ENCODE measurements at regions not wholly inside any gene's neighbourhood (a gene's known extent, or its start where the extent isn't known, plus 50 kb on each side); places are given as distances from the start of the nearest gene placed in this dataset.

DNA sequence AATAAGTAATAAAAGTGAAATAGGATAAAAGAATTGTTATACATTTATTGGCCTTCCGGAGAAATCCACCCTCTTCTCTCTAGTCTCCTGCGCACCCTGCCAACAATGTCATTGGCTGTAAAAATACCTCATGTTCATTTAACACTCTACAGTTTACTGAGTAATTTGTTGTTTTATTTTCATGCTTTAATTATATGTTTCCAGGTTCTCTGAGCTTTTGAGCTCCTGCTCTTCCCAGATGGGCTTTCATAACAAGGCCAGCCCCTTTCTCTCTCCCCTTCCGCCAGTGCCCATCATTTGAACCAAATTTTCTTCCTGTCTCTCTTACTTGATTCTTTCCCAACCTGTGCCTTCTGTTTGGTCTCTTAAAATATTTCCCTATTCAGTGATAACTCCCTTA lies 144.6 kb upstream of the PRSS1 start:
- no peak overlapping the region for H3K4me3 ChIP-seq (ENCODE audit: low read depth, low read length)
- no peak for DNase-seq (ENCODE audit: low read depth)
- TF ChIP-seq, protein P1, sequence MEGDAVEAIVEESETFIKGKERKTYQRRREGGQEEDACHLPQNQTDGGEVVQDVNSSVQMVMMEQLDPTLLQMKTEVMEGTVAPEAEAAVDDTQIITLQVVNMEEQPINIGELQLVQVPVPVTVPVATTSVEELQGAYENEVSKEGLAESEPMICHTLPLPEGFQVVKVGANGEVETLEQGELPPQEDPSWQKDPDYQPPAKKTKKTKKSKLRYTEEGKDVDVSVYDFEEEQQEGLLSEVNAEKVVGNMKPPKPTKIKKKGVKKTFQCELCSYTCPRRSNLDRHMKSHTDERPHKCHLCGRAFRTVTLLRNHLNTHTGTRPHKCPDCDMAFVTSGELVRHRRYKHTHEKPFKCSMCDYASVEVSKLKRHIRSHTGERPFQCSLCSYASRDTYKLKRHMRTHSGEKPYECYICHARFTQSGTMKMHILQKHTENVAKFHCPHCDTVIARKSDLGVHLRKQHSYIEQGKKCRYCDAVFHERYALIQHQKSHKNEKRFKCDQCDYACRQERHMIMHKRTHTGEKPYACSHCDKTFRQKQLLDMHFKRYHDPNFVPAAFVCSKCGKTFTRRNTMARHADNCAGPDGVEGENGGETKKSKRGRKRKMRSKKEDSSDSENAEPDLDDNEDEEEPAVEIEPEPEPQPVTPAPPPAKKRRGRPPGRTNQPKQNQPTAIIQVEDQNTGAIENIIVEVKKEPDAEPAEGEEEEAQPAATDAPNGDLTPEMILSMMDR (IDR thresholded peaks at IDR 0.05; ENCODE audit: control insufficient read depth, extremely low read depth, insufficient read depth) = no peak

DNA sequence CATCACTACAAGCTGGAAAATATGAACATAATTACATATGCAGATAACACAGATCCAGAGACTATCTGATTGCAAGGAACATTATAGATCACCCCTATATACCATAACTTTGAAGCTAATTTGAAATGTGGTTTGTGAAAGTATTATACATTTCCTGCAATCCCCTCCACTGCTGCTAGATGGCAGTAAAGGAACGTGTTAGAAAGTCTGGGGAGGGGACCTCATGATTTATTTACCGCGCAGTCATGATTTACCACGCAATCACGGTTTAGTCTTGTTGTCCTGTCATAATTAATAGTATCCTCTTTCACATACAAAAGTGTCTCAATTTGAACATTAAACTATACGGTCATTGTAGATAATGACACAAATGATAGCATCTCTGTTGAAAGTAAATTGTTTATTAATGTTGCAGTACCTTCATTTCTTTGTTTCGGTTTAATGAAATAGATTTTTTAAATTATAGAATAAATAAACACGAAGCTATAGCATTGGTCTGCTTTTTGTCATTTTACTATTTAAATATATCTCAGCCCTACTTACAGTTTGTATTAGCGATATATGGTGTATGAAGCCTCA lies 145.3 kb upstream of the PRSS1 start:
- TF ChIP-seq, protein P1 (IDR thresholded peaks at IDR 0.05; ENCODE audit: control insufficient read depth, extremely low read depth, insufficient read depth) = peak; percentile 91
- no peak overlapping the region for H3K4me3 ChIP-seq (ENCODE audit: low read depth, low read length)
- DNase-seq (ENCODE audit: low read depth) = peak; percentile 27

DNA sequence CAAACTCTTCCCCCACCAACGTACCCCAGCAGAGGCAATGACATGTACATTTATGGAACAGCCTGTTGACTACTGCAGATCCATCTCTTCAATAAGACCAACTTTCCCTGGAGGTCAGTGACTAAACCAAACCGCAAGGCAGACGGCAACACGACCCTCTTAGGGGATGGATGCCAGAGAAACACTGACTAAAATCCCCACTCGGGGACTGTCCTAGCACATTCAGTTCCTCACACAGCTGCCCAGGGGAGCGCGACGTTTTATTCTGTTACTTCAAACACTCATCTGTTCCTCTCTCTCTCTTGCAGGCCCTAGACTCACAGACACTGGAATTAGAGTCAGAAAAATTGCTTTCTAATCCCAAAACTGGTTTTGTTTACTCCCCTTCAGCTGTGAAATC lies 146.5 kb upstream of the PRSS1 start:
- no peak overlapping the region for H3K4me3 ChIP-seq (ENCODE audit: low read depth, low read length)
- DNase-seq (ENCODE audit: low read depth) = no peak
- TF ChIP-seq, protein P1 (IDR thresholded peaks at IDR 0.05; ENCODE audit: control insufficient read depth, extremely low read depth, insufficient read depth) = no peak

DNA sequence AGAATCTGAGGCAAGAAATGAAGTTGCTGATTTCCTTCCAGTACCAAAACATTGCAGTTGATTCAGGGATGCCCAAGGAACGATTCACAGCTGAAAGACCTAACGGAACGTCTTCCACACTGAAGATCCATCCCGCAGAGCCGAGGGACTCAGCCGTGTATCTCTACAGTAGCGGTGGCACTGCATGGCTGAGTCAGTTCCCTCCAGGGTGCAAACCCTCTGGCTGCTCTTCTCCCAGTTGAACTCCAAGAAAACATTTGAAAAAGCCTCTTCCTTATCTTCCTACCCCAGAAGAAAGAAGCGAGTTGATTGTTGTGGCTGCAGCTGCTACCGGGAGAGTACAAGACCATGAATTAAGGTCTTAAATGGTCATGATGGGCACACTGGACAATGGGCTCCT lies 147.1 kb upstream of the PRSS1 start:
- DNase-seq (ENCODE audit: low read depth) = no peak
- H3K4me3 ChIP-seq (ENCODE audit: low read depth, low read length) = no peak overlapping the region
- TF ChIP-seq, protein P1 (IDR thresholded peaks at IDR 0.05; ENCODE audit: control insufficient read depth, extremely low read depth, insufficient read depth) = no peak

DNA sequence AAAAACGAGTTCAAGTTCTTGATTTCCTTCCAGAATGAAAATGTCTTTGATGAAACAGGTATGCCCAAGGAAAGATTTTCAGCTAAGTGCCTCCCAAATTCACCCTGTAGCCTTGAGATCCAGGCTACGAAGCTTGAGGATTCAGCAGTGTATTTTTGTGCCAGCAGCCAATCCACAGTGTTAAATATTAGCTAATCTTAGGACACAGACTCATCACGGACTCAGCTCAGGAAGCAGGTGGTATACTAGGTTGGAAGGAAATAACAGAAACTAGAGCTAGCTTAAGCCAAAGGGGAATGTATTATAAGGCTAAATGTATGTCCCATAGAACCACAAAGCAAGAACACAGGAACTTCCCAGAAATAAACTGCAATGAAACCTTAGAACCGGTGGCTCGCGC lies 151.0 kb upstream of the PRSS1 start:
- TF ChIP-seq, protein P1 (IDR thresholded peaks at IDR 0.05; ENCODE audit: control insufficient read depth, extremely low read depth, insufficient read depth) = no peak
- no peak for DNase-seq (ENCODE audit: low read depth)
- H3K4me3 ChIP-seq (ENCODE audit: low read depth, low read length) = no peak overlapping the region

DNA sequence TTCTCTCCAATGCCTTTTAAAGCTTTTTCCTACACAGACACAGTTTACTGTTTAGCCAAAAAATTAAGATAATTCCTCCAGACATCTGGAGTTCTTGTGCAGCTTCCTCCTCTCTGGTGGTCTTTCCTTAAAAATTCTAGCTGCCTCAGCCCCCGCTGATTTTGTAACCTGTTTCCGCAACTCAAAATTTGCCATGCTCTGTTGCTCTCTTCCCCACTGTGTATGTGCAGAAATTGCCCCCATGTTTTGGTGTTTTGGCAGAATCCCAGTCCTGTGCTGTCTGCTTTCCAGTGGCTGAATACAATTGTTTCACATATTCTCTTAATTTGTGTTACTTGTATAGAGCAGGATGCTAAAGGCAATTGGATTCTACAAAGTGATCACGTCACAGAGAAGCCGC lies 151.7 kb upstream of the PRSS1 start:
- TF ChIP-seq, protein P1 (IDR thresholded peaks at IDR 0.05; ENCODE audit: control insufficient read depth, extremely low read depth, insufficient read depth) = no peak
- no peak overlapping the region for H3K4me3 ChIP-seq (ENCODE audit: low read depth, low read length)
- DNase-seq (ENCODE audit: low read depth) = no peak

DNA sequence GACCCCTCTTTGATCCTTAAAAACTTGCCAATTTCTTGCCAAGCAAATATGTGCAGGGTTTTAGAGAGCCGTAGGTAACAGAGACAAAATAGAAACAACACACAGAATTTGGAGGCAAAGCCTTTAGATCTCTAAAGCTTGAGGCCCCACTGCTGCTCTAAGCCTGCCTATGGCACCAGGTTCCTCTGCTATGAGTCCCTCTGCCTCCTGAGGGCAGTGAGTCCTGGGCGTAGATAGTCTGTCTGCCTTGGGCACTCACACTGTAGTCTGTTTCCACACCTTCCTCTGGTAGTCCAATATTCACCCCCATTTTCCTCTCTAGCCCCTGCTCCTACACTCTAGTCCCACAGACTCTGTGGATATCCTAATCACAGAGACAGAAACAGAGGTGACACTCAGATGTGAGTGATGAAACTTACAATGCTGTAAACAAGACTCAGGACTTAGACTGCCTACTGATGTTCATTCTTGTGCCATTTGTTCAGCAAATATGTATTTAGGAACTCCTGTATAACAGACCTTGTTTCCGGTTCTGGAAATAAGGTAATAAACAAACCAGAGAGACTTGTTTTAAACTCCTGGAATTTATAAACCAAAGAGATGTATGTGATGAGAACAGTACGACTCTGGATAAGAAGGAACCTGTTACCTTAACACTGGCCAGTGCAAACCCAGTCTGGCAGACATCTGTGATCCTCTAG lies 153.3 kb upstream of the PRSS1 start:
- DNase-seq (ENCODE audit: low read depth) = peak; percentile 79
- TF ChIP-seq, protein P1 (IDR thresholded peaks at IDR 0.05; ENCODE audit: control insufficient read depth, extremely low read depth, insufficient read depth) = no peak
- H3K4me3 ChIP-seq (ENCODE audit: low read depth, low read length) = no peak overlapping the region
